Bone marrow (tissue), 2 donors: ENCODE measurements at regions not wholly inside any gene's neighbourhood (a gene's known extent, or its start where the extent isn't known, plus 50 kb on each side); places are given as distances from the start of the nearest gene placed in this dataset.
"Not testable (repeated sequence)": the region's sequence is repeated elsewhere in the genome, so short reads cannot be mapped to it uniquely, and the experiment has no call there.

Experiments
- DNase-seq, 2 donors: peaks; one replicate each; lab custom pipeline; 2025; lab: John Stamatoyannopoulos, UW

DNA sequence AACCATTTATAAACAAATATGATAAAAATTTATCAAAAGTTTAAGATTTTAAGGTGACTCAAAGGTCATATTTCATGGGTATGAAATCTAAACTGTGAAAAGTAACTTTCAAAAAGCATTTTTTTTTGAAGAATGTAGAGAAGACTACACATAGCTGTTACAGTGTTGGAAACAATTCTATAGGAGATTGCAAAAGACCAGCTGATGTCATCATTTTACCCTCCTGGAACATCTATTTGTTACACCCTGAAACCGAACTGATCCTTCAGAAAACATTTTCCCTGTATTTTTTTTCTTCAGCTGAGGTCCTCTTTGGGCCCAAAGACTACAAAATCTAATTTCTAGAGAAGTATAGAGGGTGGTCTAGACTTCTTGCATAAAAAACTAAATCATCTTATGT lies 297.5 kb upstream of the FERMT1 start:
- DNase-seq, result no peak

GRCh38 chr20:6418732-6419131 lies 295.9 kb upstream of the FERMT1 start:
- no peak for DNase-seq

GRCh38 chr20:6416371-6416770 lies 293.5 kb upstream of the FERMT1 start:
- DNase-seq, result no peak

GRCh38 chr20:6411651-6412050 lies 288.8 kb upstream of the FERMT1 start:
- DNase-seq, result no peak

GRCh38 chr20:6410721-6411120 lies 287.9 kb upstream of the FERMT1 start:
- DNase-seq, result no peak

DNA sequence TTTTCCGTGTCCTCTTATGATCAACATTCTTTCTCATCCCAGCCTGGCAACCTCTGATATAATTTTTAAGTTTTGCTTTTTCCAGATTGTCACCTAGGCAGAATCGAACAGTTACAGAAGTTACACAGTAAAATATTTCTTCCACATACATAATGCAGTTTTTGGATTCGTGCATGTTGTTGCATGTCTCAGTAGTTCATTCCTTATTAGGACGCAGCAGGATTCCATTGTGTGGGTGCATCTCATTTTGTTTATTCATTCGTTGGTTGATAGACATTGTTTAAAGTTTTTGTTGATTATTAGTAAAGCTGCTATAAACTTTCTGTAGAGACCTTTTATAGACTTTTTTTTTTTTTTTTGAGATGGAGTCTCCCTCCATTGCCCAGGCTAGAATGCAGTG lies 284.3 kb upstream of the FERMT1 start:
- no peak for DNase-seq

- no peak for DNase-seq
Measured at GRCh38 chr20:6401893-6402557, 279.2 kb upstream of the FERMT1 start.

- DNase-seq, result no peak
Measured at GRCh38 chr20:6397115-6397514, 274.3 kb upstream of the FERMT1 start.

DNA sequence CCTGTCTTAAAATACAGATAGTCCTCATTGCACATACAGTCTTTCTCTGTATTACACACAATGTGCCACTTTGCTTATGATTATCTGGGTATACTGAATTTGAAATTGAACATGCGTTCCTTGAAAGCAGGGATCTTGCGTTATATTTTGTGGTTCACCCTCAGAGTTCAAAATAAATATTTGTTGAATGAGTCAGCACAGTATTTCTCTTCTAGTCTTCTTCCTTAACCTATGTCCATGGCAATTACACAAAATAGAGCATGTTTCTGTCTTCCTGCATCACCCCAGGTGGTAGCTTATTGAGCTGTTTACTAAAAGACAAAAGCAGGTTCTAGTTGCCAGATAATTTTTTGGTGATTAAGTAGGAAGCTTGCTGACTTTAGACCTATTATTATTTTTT lies 272.9 kb upstream of the FERMT1 start:
- DNase-seq, result no peak

DNA sequence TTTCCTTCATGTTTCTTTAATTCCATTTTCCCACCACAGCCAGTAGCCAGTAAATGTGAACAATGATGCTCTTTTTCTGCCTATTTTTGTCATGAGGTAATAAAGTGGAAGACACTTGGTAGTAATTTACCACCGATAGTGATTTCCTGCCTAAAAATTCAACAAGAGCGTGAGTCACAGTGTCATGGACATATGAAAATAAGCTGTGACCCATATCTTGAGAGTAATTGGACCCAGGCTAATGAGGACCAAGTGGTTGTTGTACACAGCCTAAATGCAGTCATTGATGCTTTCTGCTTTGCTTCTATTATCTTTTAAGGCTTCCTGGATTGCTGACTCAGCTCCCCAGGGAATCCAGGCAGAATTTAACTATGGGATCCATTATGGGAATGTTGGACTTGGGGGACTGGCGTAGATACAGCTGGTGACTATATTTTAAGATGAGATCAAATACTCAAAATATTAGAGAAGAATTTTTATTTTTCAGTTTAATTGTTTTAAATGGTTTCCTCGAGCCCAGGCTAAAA lies 265.9 kb upstream of the FERMT1 start:
- DNase-seq, result no peak

- no peak for DNase-seq
Measured at GRCh38 chr20:6384956-6385486, 262.2 kb upstream of the FERMT1 start.

DNA sequence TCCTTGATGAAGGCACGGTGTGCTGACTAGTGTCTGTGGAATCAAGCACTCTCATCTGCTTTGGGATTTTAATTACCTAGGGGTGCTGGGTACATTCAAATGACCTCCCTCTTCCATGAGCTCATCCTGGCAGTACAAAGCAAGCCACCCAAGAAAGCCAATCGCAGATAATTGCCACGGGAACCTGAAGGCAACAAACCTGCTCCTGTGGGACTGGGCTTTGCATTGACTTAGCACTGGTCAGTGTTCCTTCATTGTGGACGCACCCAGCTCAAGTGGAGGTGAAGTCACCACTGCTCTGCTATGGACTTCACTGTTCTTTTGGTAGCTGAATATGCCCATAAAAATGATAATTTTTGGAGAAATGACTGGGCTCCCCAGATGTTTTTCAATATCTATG lies 261.6 kb upstream of the FERMT1 start:
- DNase-seq, result no peak

GRCh38 chr20:6381887-6382286 lies 259.1 kb upstream of the FERMT1 start:
- no peak for DNase-seq

DNA sequence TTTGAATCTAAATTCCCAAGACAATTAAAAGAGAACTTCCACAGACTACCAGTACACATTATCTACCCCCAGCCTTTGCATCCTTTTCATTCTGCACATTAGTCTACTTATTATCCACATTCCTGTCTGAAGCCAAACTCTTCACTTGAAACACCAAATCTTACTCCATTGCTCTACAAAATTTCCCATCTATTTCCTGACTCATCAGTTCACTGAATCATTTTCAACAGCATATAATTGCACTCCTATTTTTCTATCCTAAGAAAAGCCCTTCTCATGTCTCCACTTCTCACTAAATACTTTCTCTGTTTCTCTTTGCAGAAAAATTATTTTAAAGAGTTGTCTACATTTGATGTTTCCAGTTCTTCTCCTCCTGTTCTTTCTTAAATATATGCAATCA lies 239.4 kb upstream of the FERMT1 start:
- DNase-seq, result no peak

- no peak for DNase-seq
Measured at GRCh38 chr20:6360766-6361165, 237.9 kb upstream of the FERMT1 start.

- DNase-seq, result no peak
Measured at GRCh38 chr20:6355754-6356451, 233.1 kb upstream of the FERMT1 start.

GRCh38 chr20:6348908-6349307 lies 226.1 kb upstream of the FERMT1 start:
- no peak for DNase-seq

- DNase-seq, result no peak
Measured at GRCh38 chr20:6347916-6348315, 225.1 kb upstream of the FERMT1 start.

- DNase-seq, result no peak
Measured at GRCh38 chr20:6341491-6341890, 218.7 kb upstream of the FERMT1 start.

DNA sequence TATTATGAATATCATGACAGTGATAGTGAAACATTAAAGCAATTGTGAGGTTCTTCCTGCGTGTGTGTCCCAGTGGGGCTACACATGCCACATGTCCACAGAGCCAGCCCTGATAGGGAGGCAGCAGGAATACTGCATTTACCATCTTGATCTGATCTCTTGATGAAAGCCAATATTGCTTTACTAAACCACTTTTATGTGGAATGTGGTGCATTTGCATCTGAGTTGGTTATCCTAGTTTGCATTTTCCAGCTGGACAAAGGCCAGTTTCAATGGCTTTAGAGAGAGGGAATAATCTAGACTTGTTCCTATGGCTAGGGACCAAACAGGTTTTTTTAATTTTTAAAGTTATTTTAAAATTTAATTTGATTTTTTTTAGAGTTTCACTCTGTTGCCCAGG lies 216.3 kb upstream of the FERMT1 start:
- DNase-seq, result no peak

DNA sequence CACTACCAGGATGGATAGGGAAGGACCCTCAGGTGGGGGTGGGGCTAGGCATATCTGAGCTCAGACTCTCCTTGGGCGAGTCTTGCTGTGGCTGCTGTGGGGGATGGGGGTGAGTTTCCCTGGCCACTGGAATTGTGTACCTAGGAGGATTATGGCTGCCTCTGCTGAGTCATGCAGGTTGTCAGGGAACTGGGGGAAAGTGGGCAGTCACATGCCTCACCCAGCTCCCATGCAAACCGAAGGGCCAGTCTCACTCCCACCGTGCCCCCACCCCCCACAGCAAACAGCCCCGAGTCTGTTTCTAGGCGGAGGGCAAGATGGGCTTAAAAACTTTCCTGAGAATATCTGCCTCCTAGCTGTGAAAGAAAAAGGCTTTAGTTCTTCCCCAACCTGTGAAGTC lies 210.3 kb upstream of the FERMT1 start:
- no peak for DNase-seq

- not testable (repeated sequence) for DNase-seq
Measured at GRCh38 chr20:6321235-6321634, 198.4 kb upstream of the FERMT1 start.

DNA sequence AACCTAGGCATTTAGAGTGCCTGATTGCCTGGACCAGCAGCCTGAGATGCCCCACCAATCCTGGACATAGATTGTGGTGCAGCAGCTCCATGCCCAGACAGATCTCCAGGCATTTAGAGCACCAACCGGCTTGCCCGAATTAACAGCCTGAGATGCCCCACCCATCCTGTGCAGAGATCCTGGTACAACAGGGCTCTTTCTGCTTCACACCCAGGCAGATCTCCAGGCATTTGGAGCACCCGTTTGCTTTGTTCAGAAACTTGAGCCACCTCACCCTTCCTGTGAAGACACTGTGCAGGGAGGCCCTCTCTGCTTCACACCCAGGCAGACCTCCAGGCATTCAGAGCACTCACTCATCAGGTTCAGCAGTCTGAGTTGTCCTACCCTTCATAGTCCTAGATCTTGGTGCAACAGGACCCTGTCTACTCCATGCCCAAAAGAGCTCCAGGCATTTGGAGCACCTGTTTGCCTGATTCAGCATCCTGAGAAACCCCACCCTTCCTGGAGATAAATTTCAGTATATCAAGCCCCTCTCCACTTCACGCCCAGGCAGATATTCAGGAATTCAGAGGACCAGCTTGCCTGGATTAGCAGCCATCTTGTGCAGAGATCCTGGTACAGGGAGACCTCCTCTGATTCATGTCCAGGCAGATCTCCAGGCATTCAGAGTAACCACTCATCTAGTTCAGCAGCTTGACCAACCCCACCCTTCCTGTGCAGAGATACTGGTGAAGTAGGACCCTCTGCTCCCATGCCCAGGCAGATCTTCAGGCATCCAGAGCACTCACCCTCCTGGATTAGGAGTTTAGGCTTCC lies 189.2 kb upstream of the FERMT1 start:
- no peak for DNase-seq
